Tibial nerve (tissue), 4 donors: ENCODE measurements at regions not wholly inside any gene's neighbourhood (a gene's known extent, or its start where the extent isn't known, plus 50 kb on each side); places are given as distances from the start of the nearest gene placed in this dataset.

Experiments used
- EP300 ChIP-seq, 2 donors: sonication (generic); formaldehyde crosslinking; IDR thresholded peaks; one replicate each; pipeline ENCODE4 v1.6.1; 2017; ENCODE audit warnings: antibody characterized with exemption in 2 of 2, mild to moderate bottlenecking in 1 of 2
- POLR2A ChIP-seq, 2 donors: fragments of 450-650 bp; IDR thresholded peaks; one replicate each; pipeline ENCODE4 v1.6.1; 2017; ENCODE audit warnings: antibody characterized with exemption in 2 of 2, mild to moderate bottlenecking in 2 of 2, moderate library complexity in 2 of 2
- TF ChIP-seq, protein P1 (sequence below), 5 experiments: fragments of 200-600 bp in 3 of 5; fragments of 450-650 bp in 2 of 5; sonication (generic) in 3 of 5; IDR thresholded peaks; one replicate each; pipeline ENCODE4 v1.5.1; 2016 to 2019; ENCODE audit warnings: antibody characterized with exemption in 5 of 5, mild to moderate bottlenecking in 3 of 5, moderate library complexity in 2 of 5

DNA sequence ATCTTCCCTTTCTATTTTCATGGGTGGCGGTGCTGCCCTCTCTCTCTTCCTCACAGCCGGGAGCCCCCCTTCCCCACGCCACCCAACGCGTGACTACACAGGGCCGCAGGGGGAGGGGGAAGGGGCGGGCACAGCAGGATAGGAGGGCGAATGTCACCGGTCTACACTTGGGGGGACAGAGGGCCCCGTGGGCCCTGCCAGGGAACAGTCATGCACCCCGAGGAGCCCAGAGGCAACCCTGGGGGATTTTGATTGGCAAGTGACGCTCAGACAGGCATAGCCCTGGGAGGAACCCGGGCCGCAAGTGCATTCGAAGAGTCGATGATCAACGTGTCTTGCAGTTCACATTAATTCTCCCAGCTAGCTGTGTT is 91.1 kb upstream of the ANKRD30BL start:
- TF ChIP-seq, protein P1, sequence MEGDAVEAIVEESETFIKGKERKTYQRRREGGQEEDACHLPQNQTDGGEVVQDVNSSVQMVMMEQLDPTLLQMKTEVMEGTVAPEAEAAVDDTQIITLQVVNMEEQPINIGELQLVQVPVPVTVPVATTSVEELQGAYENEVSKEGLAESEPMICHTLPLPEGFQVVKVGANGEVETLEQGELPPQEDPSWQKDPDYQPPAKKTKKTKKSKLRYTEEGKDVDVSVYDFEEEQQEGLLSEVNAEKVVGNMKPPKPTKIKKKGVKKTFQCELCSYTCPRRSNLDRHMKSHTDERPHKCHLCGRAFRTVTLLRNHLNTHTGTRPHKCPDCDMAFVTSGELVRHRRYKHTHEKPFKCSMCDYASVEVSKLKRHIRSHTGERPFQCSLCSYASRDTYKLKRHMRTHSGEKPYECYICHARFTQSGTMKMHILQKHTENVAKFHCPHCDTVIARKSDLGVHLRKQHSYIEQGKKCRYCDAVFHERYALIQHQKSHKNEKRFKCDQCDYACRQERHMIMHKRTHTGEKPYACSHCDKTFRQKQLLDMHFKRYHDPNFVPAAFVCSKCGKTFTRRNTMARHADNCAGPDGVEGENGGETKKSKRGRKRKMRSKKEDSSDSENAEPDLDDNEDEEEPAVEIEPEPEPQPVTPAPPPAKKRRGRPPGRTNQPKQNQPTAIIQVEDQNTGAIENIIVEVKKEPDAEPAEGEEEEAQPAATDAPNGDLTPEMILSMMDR (IDR thresholded peaks at IDR 0.05): no peak
- no peak for TF ChIP-seq EP300 (IDR thresholded peaks at IDR 0.05)
- no peak for TF ChIP-seq POLR2A (IDR thresholded peaks at IDR 0.05)
